ENCODE measurements at regions not wholly inside any gene's neighbourhood (a gene's known extent, or its start where the extent isn't known, plus 50 kb on each side); places are given as distances from the start of the nearest gene placed in this dataset.

- H3K27me3 ChIP-seq (ENCODE audit: control insufficient read depth in 3 of 3, insufficient read depth in 3 of 3, low read length in 2 of 3), result no peaks in the 10 kb centered on the region
- 40 to 46% methylated on average over 11 of the region's 11 CpGs for WGBS, 2 donors
- no peak for TF ChIP-seq CTCF (IDR thresholded peaks at IDR 0.05; ENCODE audit: control extremely low read depth, extremely low read depth)
Observed at GRCh38 chr7:27399791-27400567, 157.4 kb downstream of the EVX1 start.

GRCh38 chr7:27405780-27406179 is 163.2 kb downstream of the EVX1 start:
- Histone ChIP-seq H3K36me3 (ENCODE audit: control insufficient read depth in 4 of 4, insufficient read depth in 4 of 4, low read length in 4 of 4) (no peaks in the 10 kb centered on the region), H3K9ac (ENCODE audit: insufficient read depth in 1 of 2, low read length in 2 of 2) (no peak overlapping the region), H3K27ac (ENCODE audit: low read depth in 1 of 2, low read length in 1 of 2) (no peak overlapping the region), H3K4me1 (ENCODE audit: control insufficient read depth in 5 of 5, insufficient read depth in 5 of 5, low read length in 5 of 5) (peaks cover 0 to 4% (median 0%) of the 10 kb centered on the region in 5 donors), H3K9me3 (ENCODE audit: control insufficient read depth in 4 of 4, insufficient read depth in 3 of 4, low read length in 3 of 4) (no peaks in the 10 kb centered on the region), H3K27me3 (ENCODE audit: control insufficient read depth in 3 of 3, insufficient read depth in 3 of 3, low read length in 2 of 3) (no peaks in the 10 kb centered on the region), H3K4me3 (no peak overlapping the region)
- no peak for ATAC-seq (ENCODE audit: insufficient read depth, low FRiP score)
- WGBS, 2 donors, result 93 to 94% methylated on average over 8 of the region's 8 CpGs
- DNase-seq, result no peak
- TF ChIP-seq CTCF (IDR thresholded peaks at IDR 0.05; ENCODE audit: control extremely low read depth, extremely low read depth), result no peak

More at GRCh38 chr7:27399791-27400567, 157.4 kb downstream of the EVX1 start:
- H3K9ac ChIP-seq (ENCODE audit: insufficient read depth in 1 of 2, low read length in 2 of 2), result no peak overlapping the region
- no peaks in the 10 kb centered on the region for H3K36me3 ChIP-seq (ENCODE audit: control insufficient read depth in 4 of 4, insufficient read depth in 4 of 4, low read length in 4 of 4)
- peaks cover 0 to 24% (median 1%) of the 10 kb centered on the region in 5 donors for H3K4me1 ChIP-seq (ENCODE audit: control insufficient read depth in 5 of 5, insufficient read depth in 5 of 5, low read length in 5 of 5)
- DNase-seq (peak in 2 of 3 donors; percentile 38 to 51), ATAC-seq (ENCODE audit: insufficient read depth, low FRiP score) (no peak)
- H3K9me3 ChIP-seq (ENCODE audit: control insufficient read depth in 4 of 4, insufficient read depth in 3 of 4, low read length in 3 of 4), result no peaks in the 10 kb centered on the region
- no peak overlapping the region for H3K27ac ChIP-seq (ENCODE audit: low read depth in 1 of 2, low read length in 1 of 2)
- no peak overlapping the region for H3K4me3 ChIP-seq

GRCh38 chr7:27409311-27409710 is 166.7 kb downstream of the EVX1 start:
- no peak for ATAC-seq (ENCODE audit: insufficient read depth, low FRiP score)
- H3K27me3 ChIP-seq (ENCODE audit: control insufficient read depth in 3 of 3, insufficient read depth in 3 of 3, low read length in 2 of 3), result no peaks in the 10 kb centered on the region
- DNase-seq, result no peak
- TF ChIP-seq CTCF (IDR thresholded peaks at IDR 0.05; ENCODE audit: control extremely low read depth, extremely low read depth), result no peak
- no peak overlapping the region for H3K4me3 ChIP-seq
- no peaks in the 10 kb centered on the region for H3K36me3 ChIP-seq (ENCODE audit: control insufficient read depth in 4 of 4, insufficient read depth in 4 of 4, low read length in 4 of 4)
- WGBS, 2 donors, result 63 to 100% methylated on average over 3 of the region's 3 CpGs
- H3K4me1 ChIP-seq (ENCODE audit: control insufficient read depth in 5 of 5, insufficient read depth in 5 of 5, low read length in 5 of 5), result peaks cover 0 to 15% (median 0%) of the 10 kb centered on the region in 5 donors
- H3K9me3 ChIP-seq (ENCODE audit: control insufficient read depth in 4 of 4, insufficient read depth in 3 of 4, low read length in 3 of 4), result no peaks in the 10 kb centered on the region
- H3K27ac ChIP-seq (ENCODE audit: low read depth in 1 of 2, low read length in 1 of 2), result no peak overlapping the region
- H3K9ac ChIP-seq (ENCODE audit: insufficient read depth in 1 of 2, low read length in 2 of 2), result no peak overlapping the region

Data from lung (tissue), 11 donors.